ENCODE measurements at regions not wholly inside any gene's neighbourhood (a gene's known extent, or its start where the extent isn't known, plus 50 kb on each side); places are given as distances from the start of the nearest gene placed in this dataset.
A peak's percentile ranks its signal among the peaks of the same experiment; 100 is the strongest.
"Not testable (repeated sequence)": the region's sequence is repeated elsewhere in the genome, so short reads cannot be mapped to it uniquely, and the experiment has no call there.

GRCh38 chr6:9131201-9131600 is 695.9 kb upstream of the SLC35B3 start:
- no peak for DNase-seq

- DNase-seq = no peak
Measured at GRCh38 chr6:9128970-9129369, 693.6 kb upstream of the SLC35B3 start.

- DNase-seq = no peak
Measured at GRCh38 chr6:9126878-9127560, 691.7 kb upstream of the SLC35B3 start.

DNA sequence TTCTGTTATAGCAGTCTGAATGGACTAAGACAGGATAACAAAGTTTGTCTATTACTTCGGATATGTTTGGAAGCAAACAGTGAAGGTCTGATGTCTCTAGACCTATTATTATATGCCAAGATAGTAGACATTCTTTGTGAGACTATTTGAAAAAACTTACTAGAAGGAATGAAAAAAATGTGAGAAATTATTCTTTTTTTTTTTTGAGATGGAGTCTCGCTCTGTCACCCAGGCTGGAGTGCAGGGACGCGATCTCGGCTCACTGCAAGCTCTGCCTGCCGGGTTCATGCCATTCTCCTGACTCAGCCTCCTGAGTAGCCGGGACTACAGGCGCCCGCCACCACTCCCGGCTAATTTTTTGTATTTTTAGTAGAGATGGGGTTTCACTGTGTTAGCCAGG is 690.7 kb upstream of the SLC35B3 start:
- not testable (repeated sequence) for DNase-seq

DNA sequence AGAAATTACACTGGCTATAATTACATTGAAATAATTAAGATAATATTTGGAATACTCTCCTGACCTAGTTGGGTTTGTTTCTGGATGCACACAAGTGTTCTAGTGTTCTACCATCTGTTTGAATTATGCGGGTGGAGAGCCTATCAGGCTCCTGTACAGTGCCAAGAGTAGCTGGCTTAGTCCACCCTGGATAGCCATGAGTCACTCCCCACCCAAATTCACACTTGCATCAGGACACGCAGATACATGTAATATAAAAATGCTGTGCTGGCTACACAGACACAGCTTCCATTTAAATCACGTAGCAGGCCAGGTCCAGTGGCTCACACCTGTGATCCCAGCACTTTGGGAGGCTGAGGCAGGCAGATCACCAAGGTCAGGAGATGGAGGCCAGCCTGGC is 686.2 kb upstream of the SLC35B3 start:
- no peak for DNase-seq

GRCh38 chr6:9116026-9116425 is 680.7 kb upstream of the SLC35B3 start:
- no peak for DNase-seq

GRCh38 chr6:9112544-9112943 is 677.2 kb upstream of the SLC35B3 start:
- no peak for DNase-seq

GRCh38 chr6:9103876-9104521 is 668.7 kb upstream of the SLC35B3 start:
- DNase-seq = no peak

DNA sequence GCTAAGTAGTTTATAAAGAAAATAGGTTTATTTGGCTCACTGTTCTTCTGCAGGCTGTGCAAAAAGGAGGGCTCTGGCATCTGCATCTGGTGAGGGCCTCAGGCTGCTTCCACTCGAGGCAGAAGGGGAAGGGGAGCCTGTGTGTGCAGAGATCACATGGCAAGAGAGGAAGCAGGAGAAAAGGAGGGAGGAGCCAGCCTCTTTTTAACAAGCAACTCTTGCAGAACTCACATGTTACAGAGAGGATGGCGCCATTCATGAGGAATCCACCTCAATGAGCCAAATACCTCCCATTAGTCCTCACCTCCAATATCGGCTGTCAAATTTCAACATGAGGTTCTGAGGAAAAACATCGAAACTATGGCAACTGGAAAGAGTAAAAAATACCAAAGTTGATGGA is 666.6 kb upstream of the SLC35B3 start:
- DNase-seq = no peak

- no peak for DNase-seq
Measured at GRCh38 chr6:9100869-9101580, 665.7 kb upstream of the SLC35B3 start.

DNA sequence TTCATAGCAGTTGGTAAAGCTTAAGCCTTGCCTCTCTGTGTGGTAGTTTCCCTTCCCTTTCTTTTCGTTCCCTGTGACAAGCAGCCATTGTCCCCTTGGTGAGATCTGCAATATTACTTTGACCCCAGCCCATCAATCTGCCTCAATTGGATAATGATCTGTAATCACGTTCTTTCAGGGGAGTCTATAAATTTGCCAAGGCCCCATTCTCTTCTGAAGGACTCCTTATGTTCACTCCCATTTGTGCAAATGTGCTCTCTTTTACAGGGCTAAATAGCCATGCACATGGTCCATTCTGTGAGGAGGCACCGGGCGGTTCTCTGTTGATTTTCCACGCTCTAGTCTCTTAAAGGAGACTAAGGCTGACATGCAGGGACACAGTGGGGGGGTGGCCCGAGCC is 660.4 kb upstream of the SLC35B3 start:
- peak; percentile 13 for DNase-seq

DNA sequence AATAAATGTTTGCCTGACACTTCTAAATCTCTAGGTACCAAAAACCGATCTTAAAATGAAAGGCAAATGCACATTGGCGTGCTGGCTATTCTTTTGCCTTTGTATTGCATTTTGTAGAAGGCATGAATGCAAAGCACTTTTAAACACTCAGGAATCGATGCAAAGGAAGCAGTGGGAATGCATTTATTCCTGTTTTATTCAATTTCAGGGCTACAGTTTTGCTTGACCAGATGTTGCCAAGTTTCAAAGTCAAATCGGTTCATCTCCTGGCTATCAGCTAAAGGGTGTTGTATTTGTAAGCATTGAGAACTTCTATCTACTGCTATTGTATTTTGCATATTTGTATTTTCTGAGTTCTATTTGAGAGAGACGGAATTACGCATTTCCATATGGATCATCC is 659.8 kb upstream of the SLC35B3 start:
- DNase-seq = no peak

- no peak for DNase-seq
Measured at GRCh38 chr6:9089724-9090123, 654.4 kb upstream of the SLC35B3 start.

DNA sequence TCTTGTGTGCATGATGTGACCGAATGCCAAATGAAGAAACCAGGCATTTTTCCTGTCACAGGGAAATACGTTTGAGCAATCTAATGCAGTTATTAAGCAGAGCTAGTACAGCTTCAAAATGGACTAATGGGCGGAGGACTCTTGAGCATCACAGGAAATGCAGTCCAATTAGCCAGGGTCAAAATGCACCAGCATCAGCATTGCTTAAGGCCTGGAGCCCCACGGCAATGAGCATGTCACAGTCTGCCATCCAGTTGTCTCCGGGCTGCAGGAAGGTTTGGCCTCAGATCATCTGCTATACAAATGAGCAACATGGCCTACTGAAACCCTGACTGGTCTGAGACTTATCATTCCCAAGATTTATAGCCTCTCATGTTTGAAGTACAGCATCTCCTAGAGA is 652.1 kb upstream of the SLC35B3 start:
- DNase-seq = peak; percentile 2

DNA sequence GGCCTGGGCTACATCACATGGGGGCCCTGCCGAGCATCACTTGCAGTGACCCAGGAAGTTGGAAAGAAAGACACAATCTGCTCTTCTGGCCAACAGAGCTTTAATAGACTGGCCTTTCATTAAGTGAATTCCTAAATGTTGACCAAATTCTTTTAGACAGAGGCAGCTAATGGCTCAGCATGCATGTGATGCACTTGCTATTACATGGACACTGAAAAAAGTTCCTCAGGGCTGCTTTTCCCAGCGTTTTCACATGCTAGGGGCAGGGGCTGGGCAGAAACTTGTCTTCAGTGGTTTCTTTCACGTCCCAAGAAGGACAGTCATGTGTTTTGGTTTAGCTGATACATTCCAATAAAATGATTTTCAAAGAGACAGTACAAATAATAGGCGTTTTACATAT is 651.0 kb upstream of the SLC35B3 start:
- no peak for DNase-seq

- DNase-seq = no peak
Measured at GRCh38 chr6:9085709-9086070, 650.3 kb upstream of the SLC35B3 start.

DNA sequence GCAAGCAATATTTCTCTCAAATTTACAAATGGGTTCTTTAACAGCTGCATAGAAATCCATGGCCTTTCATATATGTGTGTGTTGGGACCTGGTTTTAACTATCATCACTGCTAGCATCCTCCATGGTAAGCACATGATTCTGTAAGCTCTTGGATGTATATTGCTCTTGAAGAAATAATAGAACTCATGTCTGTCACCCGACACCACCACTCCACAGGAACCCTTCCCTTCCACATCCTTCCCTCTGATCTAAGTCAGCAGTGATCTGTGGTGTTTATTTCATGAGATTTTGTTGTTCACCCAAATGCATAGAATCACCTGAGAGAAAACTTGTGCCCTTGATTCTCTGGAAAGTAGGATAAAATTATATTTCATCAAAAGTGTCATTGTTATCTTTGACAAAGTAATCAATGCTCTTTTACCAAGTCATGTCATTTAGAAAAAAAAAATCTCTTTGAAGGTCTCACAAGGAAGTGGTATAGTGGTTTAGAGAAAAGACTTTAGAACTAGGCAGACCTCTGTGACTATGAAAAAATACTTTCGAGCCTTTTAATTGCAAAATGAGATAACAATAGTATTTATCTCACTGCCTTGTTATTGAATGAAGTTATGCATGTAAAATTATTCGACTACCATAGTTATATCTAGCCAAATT is 649.8 kb upstream of the SLC35B3 start:
- no peak for DNase-seq

DNA sequence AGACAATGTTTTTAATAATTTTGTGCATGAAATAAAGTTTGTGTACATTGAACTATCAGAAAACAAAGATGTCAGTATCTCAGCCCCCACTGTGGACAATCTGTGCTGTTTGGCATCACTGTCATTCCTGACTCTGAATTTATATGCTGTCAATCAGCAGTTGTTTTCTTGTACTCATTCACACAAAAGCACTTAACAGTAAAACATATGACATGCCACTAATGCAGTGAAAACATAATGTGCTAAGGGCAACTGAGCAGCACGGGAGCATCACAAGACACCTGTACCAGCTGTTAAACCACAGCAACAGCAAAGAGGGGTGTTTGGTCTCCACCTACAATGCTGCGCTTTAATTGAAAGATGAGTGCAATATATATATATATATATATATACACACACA is 647.8 kb upstream of the SLC35B3 start:
- no peak for DNase-seq

GRCh38 chr6:9066726-9067125 is 631.4 kb upstream of the SLC35B3 start:
- DNase-seq = no peak

DNA sequence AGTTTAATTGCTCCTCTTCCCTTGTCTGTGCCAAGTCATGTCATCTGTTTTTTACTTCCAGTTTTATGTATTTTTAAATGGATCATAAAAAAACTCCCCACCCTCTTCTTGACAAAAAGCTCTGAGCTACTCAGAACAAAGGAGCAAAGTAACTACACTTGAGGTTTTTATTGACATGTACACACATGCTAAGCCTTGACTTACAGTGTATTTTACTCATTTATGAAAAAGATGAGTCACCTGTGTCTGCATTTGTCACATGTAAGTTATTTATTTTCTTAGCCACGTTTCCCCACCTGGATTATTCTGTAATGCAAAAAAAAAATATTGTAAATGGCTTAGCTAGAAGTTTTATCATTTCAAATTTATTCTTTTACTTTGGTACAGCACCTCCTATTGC is 628.8 kb upstream of the SLC35B3 start:
- DNase-seq = no peak

DNA sequence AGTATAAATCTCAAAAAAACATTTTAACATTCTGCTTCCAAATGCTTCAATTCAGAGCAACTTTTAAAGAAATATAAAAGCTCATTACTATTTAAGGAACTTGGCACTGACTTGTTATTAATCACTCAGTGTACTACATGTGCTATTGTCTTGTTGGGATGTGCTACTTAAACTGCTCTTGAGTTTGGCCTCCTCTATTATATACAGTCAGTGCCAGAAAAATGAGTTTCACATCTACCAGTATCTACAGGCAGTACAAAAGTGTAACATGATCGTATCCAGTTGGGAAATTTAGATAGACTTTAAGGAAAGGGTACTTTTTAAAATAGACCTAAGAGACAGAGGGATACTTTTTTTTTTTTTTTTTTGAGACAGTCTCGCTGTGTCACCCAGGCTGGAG is 627.3 kb upstream of the SLC35B3 start:
- DNase-seq = no peak

- no peak for DNase-seq
Measured at GRCh38 chr6:9057937-9058336, 622.6 kb upstream of the SLC35B3 start.

DNA sequence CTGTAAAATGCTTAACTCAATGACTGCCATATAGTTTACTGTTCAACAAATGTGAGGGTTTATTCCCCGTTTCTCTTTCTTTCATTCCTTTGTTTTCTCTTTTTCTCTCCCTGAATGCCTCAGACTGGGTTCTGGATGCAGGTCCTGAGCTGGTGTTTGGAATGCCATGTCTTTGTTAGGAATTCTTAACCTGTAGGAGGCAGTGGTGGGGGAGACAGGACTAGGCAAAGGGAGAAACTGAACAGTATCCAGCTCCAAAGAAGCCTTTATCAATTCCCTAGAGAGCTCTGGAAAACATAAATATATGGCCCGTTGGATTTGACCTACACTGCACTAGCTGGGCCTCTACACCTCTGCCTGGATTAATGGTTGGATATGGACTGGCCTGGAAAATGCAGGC is 621.2 kb upstream of the SLC35B3 start:
- DNase-seq = no peak

GRCh38 chr6:9044426-9044825 is 609.1 kb upstream of the SLC35B3 start:
- DNase-seq = no peak
